Natural killer cell (primary cell): ENCODE measurements at regions not wholly inside any gene's neighbourhood (a gene's known extent, or its start where the extent isn't known, plus 50 kb on each side); places are given as distances from the start of the nearest gene placed in this dataset.
"Not testable (repeated sequence)": the region's sequence is repeated elsewhere in the genome, so short reads cannot be mapped to it uniquely, and the experiment has no call there.

Source experiments
- ATAC-seq, 3 donors: fragments of 150-1000 bp in 2 of 3; fragments of 200-7000 bp in 1 of 3; cut with Tn5 transposase; 1 replicate in 1 of 3; 2 replicates in 2 of 3; pipeline ENCODE4 v1.10.0; 2021; ENCODE audit warnings: mild to moderate bottlenecking in 2 of 3, moderate library complexity in 2 of 3
- DNase-seq, 2 donors: peaks; one replicate each; pipeline versions ENCODE4 v3.0.0 to v3.0.0-alpha.2; 2013 to 2021; ENCODE audit warnings: mixed read lengths in 1 of 2
- H3K27ac ChIP-seq: one replicate; pipeline ENCODE4 v1.5.1; 2013; ENCODE audit warnings: mild to moderate bottlenecking, low read length
- H3K27me3 ChIP-seq: one replicate; pipeline ENCODE4 v1.6.1; 2013; ENCODE audit warnings: low read length; ENCODE audit not compliant: control insufficient read depth, insufficient read depth
- H3K36me3 ChIP-seq: one replicate; pipeline ENCODE4 v1.6.1; 2013; ENCODE audit warnings: low read length; ENCODE audit not compliant: control insufficient read depth, insufficient read depth
- H3K4me1 ChIP-seq: one replicate; pipeline ENCODE4 v1.6.1; 2013; ENCODE audit warnings: low read length; ENCODE audit not compliant: control insufficient read depth, insufficient read depth
- H3K4me3 ChIP-seq: one replicate; pipeline ENCODE4 v1.5.1; 2013; ENCODE audit warnings: low read length
- H3K9me3 ChIP-seq: one replicate; pipeline ENCODE4 v1.6.1; 2013; ENCODE audit warnings: low read length; ENCODE audit not compliant: control insufficient read depth, insufficient read depth
- H3K27ac Mint-ChIP-seq, 2 donors: one replicate each; pipeline ENCODE4 v1.8.0; 2022; ENCODE audit warnings: mild to moderate bottlenecking in 2 of 2, mixed read lengths in 2 of 2, moderate library complexity in 1 of 2
- H3K27me3 Mint-ChIP-seq, 2 donors: one replicate each; pipeline ENCODE4 v1.8.0; 2022; ENCODE audit warnings: low read depth in 2 of 2, mixed read lengths in 2 of 2
- H3K36me3 Mint-ChIP-seq: one replicate; pipeline ENCODE4 v1.8.0; 2022; ENCODE audit warnings: mixed read lengths
- H3K4me1 Mint-ChIP-seq, 2 donors: one replicate each; pipeline ENCODE4 v1.8.0; 2022; ENCODE audit warnings: mixed read lengths in 2 of 2
- H3K4me3 Mint-ChIP-seq: one replicate; pipeline ENCODE4 v1.8.0; 2022; ENCODE audit warnings: mild to moderate bottlenecking, moderate library complexity, mixed read lengths
- H3K9me3 Mint-ChIP-seq, 2 donors: one replicate each; pipeline ENCODE4 v1.8.0; 2022; ENCODE audit warnings: mixed read lengths in 2 of 2
- CTCF ChIP-seq: fragments of 200-600 bp; IDR thresholded peaks from one replicate; pipeline ENCODE4 v1.8.0; 2022; ENCODE audit warnings: antibody characterized with exemption
- WGBS: methylation state at CpG from one replicate; pipeline ENCODE4 v1.1.7; 2013; ENCODE audit warnings: missing lambda C conversion rate; ENCODE audit not compliant: insufficient coverage; 5-methylcytosine and 5-hydroxymethylcytosine counted together
- intact Hi-C: fragments of 100-400 bp; cut with micrococcal nuclease; formaldehyde crosslinking; loops from one replicate; pipeline ENCODE4 v1.14.2; 2022

- H3K27me3 ChIP-seq: no peaks in the 10 kb centered on the region
- H3K9me3 ChIP-seq: no peaks in the 10 kb centered on the region
- ATAC-seq (no peak), DNase-seq (no peak)
- no peaks in the 10 kb centered on the region for H3K4me1 Mint-ChIP-seq
- H3K36me3 ChIP-seq: no peaks in the 10 kb centered on the region
- H3K4me3 Mint-ChIP-seq: no peak overlapping the region
- H3K9me3 Mint-ChIP-seq: no peaks in the 10 kb centered on the region
- no peak for TF ChIP-seq CTCF
- 98% methylated on average over 3 of the region's 3 CpGs for WGBS
- H3K27ac Mint-ChIP-seq: no peak overlapping the region
- H3K4me1 ChIP-seq: no peaks in the 10 kb centered on the region
- H3K27me3 Mint-ChIP-seq: no peaks in the 10 kb centered on the region
- intact Hi-C loops: no loop called here
- no peaks in the 10 kb centered on the region for H3K36me3 Mint-ChIP-seq
- H3K4me3 ChIP-seq: no peak overlapping the region
- no peak overlapping the region for H3K27ac ChIP-seq
These were observed 175.6 kb downstream of the SKIDA1 start for GRCh38 chr10:21349912-21350286.

- no peak for ATAC-seq
- Histone ChIP-seq H3K27me3 (no peaks in the 10 kb centered on the region), H3K36me3 (no peaks in the 10 kb centered on the region), H3K4me1 (no peaks in the 10 kb centered on the region), H3K27ac (no peak overlapping the region), H3K9me3 (no peaks in the 10 kb centered on the region), H3K4me3 (no peak overlapping the region)
- intact Hi-C loops: no loop called here
- no peaks in the 10 kb centered on the region for H3K27me3 Mint-ChIP-seq
- TF ChIP-seq CTCF: no peak
- no peaks in the 10 kb centered on the region for H3K9me3 Mint-ChIP-seq
- no peaks in the 10 kb centered on the region for H3K36me3 Mint-ChIP-seq
- no peaks in the 10 kb centered on the region for H3K4me1 Mint-ChIP-seq
- DNase-seq: no peak
- H3K27ac Mint-ChIP-seq: no peak overlapping the region
- H3K4me3 Mint-ChIP-seq: no peak overlapping the region
- 42% methylated on average over 2 of the region's 2 CpGs for WGBS
These were observed 177.7 kb downstream of the SKIDA1 start for GRCh38 chr10:21347785-21348170.

- no peak overlapping the region for H3K27ac ChIP-seq
- Mint-ChIP-seq H3K27me3 (no peaks in the 10 kb centered on the region), H3K27ac (no peak overlapping the region), H3K9me3 (no peaks in the 10 kb centered on the region), H3K4me3 (no peak overlapping the region), H3K36me3 (no peaks in the 10 kb centered on the region), H3K4me1 (no peaks in the 10 kb centered on the region)
- 74% methylated on average over 4 of the region's 7 CpGs for WGBS
- TF ChIP-seq CTCF: no peak
- no peak overlapping the region for H3K4me3 ChIP-seq
- no peaks in the 10 kb centered on the region for H3K36me3 ChIP-seq
- intact Hi-C loops: no loop called here
- H3K27me3 ChIP-seq: no peaks in the 10 kb centered on the region
- DNase-seq: no peak
- H3K4me1 ChIP-seq: no peaks in the 10 kb centered on the region
- no peaks in the 10 kb centered on the region for H3K9me3 ChIP-seq
- ATAC-seq: no peak
These were observed 178.3 kb downstream of the SKIDA1 start for GRCh38 chr10:21347043-21347784.

- H3K9me3 ChIP-seq: no peaks in the 10 kb centered on the region
- H3K36me3 ChIP-seq: no peaks in the 10 kb centered on the region
- 87% methylated on average over 3 of the region's 3 CpGs for WGBS
- Mint-ChIP-seq H3K36me3 (no peaks in the 10 kb centered on the region), H3K9me3 (no peaks in the 10 kb centered on the region), H3K27me3 (no peaks in the 10 kb centered on the region), H3K27ac (no peak overlapping the region), H3K4me1 (no peaks in the 10 kb centered on the region), H3K4me3 (no peak overlapping the region)
- DNase-seq (no peak), ATAC-seq (no peak)
- no peaks in the 10 kb centered on the region for H3K27me3 ChIP-seq
- no peak for TF ChIP-seq CTCF
- H3K4me1 ChIP-seq: no peaks in the 10 kb centered on the region
- intact Hi-C loops: no loop called here
- H3K27ac ChIP-seq: no peak overlapping the region
- H3K4me3 ChIP-seq: no peak overlapping the region
These were observed 182.4 kb downstream of the SKIDA1 start for GRCh38 chr10:21343087-21343486.

- H3K4me3 ChIP-seq, H3K36me3 ChIP-seq, H3K27me3 ChIP-seq, H3K9me3 Mint-ChIP-seq, intact Hi-C loops, ATAC-seq, H3K4me1 ChIP-seq, H3K4me1 Mint-ChIP-seq, H3K9me3 ChIP-seq, H3K36me3 Mint-ChIP-seq, H3K27ac Mint-ChIP-seq, H3K27ac ChIP-seq, H3K27me3 Mint-ChIP-seq, DNase-seq, H3K4me3 Mint-ChIP-seq: not testable (repeated sequence)
- 88% methylated on average over 1 of the region's 1 CpG for WGBS
These were observed 183.0 kb downstream of the SKIDA1 start for GRCh38 chr10:21342499-21342898.
